ENCODE measurements at regions not wholly inside any gene's neighbourhood (a gene's known extent, or its start where the extent isn't known, plus 50 kb on each side); places are given as distances from the start of the nearest gene placed in this dataset.
"Not testable (repeated sequence)": the region's sequence is repeated elsewhere in the genome, so short reads cannot be mapped to it uniquely, and the experiment has no call there.

DNA sequence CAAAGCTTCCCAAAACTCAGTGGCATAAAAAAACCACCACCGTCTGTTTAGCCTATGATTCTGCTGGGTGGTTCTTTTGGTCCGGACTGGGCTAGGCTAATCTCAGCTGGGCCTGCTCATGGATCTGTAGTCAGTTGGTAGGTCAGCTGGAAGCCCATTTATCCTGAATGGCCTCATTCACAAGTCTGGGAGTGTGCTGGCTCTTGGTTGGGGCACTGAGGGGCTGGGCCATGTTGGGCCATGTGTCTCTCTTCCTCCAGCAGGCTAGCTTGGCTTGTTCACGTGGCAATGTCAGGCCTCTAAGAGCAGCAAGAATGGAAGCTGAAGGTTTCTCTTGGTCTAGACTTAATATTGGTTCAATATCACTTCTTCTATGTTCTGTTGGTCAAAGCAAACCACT is 95.7 kb upstream of the HS6ST1 start:
- ATAC-seq: no peak

DNA sequence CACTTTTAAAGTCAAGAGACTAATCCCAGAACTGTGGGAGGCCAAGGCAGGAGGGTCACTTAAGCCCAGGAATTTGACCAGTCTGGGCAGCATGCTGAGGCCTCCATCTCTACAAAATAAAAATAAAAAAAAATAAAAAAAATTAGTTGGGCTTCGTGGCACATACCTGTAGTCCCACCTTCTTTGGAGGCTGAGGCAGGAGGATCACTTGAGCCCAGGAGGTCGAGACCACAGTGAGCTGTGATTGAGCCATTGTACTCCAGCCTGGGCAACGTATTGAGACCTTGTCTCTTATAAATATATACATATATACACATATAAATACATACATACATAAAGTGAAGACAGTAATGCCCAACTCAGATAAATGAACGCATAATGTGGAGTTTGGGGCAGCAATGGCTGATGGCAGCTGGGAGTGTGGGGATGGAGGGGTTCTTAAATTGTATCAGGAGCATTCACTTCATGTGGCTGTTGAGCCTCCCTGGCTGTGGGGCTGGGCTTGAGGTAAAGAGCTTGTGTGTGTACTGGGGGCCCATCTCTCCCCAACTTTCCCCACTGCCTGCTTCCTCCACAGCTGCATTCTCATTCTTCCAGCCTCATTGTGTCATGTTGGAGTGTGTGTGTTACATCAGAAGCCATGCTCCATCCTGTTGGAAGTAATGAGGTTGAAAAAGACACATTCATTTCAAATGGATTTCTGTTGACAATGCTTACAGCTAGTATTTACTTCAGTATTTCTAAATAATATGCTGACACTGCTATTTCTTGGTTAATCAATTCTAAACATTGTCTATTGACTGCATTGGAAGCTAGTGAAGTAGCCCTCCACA is 96.5 kb upstream of the HS6ST1 start:
- ATAC-seq (no peak), DNase-seq (peak in 1 of 4 donors; percentile 4)
- Histone ChIP-seq H3K36me3 (no peaks in the 10 kb centered on the region), H3K4me1 (no peaks in the 10 kb centered on the region), H3K4me3 (no peak overlapping the region), H3K27me3 (no peaks in the 10 kb centered on the region), H3K27ac (no peak overlapping the region), H3K9me3 (no peaks in the 10 kb centered on the region)
- TF ChIP-seq, protein P1, sequence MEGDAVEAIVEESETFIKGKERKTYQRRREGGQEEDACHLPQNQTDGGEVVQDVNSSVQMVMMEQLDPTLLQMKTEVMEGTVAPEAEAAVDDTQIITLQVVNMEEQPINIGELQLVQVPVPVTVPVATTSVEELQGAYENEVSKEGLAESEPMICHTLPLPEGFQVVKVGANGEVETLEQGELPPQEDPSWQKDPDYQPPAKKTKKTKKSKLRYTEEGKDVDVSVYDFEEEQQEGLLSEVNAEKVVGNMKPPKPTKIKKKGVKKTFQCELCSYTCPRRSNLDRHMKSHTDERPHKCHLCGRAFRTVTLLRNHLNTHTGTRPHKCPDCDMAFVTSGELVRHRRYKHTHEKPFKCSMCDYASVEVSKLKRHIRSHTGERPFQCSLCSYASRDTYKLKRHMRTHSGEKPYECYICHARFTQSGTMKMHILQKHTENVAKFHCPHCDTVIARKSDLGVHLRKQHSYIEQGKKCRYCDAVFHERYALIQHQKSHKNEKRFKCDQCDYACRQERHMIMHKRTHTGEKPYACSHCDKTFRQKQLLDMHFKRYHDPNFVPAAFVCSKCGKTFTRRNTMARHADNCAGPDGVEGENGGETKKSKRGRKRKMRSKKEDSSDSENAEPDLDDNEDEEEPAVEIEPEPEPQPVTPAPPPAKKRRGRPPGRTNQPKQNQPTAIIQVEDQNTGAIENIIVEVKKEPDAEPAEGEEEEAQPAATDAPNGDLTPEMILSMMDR (IDR thresholded peaks at IDR 0.05): no peak
- intact Hi-C loops (cut with DNase I): no loop called here

More for the DNA sequence above, 95.7 kb upstream of the HS6ST1 start:
- peak in 1 of 4 donors; percentile 16 for DNase-seq
- H3K27ac ChIP-seq: no peak overlapping the region
- intact Hi-C loops (cut with DNase I): no loop called here
- H3K9me3 ChIP-seq: no peaks in the 10 kb centered on the region
- TF ChIP-seq, protein P1 (IDR thresholded peaks at IDR 0.05): no peak
- H3K36me3 ChIP-seq: no peaks in the 10 kb centered on the region
- no peaks in the 10 kb centered on the region for H3K27me3 ChIP-seq
- no peaks in the 10 kb centered on the region for H3K4me1 ChIP-seq
- H3K4me3 ChIP-seq: no peak overlapping the region

DNA sequence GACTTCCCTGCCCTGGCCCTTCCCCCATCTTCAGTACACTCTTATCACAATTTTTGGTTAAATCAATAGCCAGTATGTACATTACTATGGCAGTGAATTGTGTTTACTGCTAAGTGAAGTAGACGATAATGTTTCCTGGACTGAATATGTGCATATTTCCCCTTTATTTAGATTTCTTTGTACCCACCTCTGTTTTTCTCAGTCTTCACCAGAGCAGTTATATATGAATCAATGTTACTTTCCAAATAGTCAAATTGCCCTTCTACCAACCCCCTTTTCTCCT is 97.1 kb upstream of the HS6ST1 start:
- H3K36me3 ChIP-seq: no peaks in the 10 kb centered on the region
- no peaks in the 10 kb centered on the region for H3K27me3 ChIP-seq
- ATAC-seq (no peak), DNase-seq (no peak)
- intact Hi-C loops (cut with DNase I): no loop called here
- H3K4me1 ChIP-seq: no peaks in the 10 kb centered on the region
- TF ChIP-seq, protein P1 (IDR thresholded peaks at IDR 0.05): no peak
- no peak overlapping the region for H3K27ac ChIP-seq
- H3K4me3 ChIP-seq: no peak overlapping the region
- no peaks in the 10 kb centered on the region for H3K9me3 ChIP-seq

DNA sequence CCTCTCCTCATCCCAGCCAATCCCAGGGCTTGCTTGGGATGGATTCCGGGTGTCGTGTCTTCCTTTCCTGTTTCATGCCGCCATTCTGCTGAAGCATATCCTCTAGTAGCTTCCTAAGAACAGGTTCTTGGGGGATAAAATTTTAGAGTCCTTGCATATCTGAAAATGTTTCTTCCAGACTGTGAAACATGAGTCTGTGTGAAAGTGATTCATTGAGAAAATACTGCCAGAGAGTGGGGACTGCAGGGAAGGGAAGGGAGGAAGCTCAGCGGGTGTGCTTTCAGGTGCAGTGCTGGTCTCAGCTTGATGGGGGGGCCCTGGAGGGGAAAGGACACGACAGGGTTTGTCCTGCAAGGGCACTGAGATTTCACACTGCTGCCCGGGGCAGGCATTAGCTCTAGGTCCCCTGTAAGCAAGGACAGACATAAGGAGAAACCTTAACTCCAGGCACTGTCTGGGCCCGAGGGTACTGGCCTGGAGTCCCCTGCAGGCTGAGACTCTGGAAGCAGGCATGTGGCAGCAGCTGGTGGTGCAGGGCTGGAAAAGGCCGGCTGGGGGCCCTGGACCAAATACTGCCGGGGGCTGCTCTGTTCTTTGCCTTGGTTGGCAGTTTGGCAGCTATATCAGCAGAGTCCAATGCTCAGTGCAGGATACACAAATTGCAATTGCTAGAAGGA is 97.6 kb upstream of the HS6ST1 start:
- ATAC-seq: no peak
- Histone ChIP-seq H3K27me3 (no peaks in the 10 kb centered on the region), H3K4me3 (no peak overlapping the region), H3K4me1 (no peaks in the 10 kb centered on the region), H3K36me3 (no peaks in the 10 kb centered on the region), H3K27ac (no peak overlapping the region), H3K9me3 (no peaks in the 10 kb centered on the region)
- DNase-seq: peak in 1 of 4 donors; percentile 12
- intact Hi-C loops (cut with DNase I): no loop called here
- TF ChIP-seq, protein P1 (IDR thresholded peaks at IDR 0.05): no peak

DNA sequence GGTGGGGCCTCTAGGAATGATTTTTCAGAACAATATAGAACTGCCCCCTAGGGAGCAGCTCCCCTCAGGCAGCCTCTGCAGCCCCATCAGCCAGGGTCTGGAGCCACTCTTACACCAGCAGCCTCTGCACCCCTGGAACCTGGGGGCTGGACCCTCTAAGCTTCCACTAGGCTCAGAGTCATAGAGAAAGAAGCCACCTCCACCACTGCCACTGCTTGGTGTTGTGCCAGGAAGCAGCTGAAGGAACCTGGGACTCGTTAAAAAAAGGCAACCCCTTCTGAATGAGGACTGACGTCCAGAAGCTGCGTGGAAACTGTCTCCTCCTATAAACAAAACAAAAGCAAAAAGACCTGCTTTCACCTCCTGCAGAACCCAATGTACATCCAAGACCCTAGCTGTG is 98.1 kb upstream of the HS6ST1 start:
- TF ChIP-seq, protein P1 (IDR thresholded peaks at IDR 0.05): no peak
- Histone ChIP-seq H3K27me3 (no peaks in the 10 kb centered on the region), H3K4me1 (no peaks in the 10 kb centered on the region), H3K9me3 (no peaks in the 10 kb centered on the region), H3K27ac (no peak overlapping the region), H3K36me3 (no peaks in the 10 kb centered on the region), H3K4me3 (no peak overlapping the region)
- DNase-seq (peak in 1 of 4 donors; percentile 6), ATAC-seq (no peak)
- intact Hi-C loops (cut with DNase I): no loop called here

DNA sequence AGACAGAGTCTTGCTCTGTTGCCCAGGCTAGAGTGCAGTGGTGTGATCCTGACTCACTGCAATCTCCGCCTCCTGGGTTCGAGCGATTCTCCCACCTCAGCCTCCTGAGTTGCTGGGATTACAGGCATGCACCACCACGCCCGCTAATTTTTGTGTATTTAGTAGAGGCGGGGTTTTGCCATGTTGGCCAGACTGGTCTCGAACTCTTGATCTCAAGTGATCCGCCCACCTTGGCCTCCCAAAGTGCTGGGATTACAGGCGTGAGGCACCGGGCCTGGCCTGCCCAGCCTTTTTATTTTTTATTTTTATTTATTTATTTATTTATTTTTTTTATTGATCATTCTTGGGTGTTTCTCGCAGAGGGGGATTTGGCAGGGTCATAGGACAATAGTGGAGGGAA is 98.6 kb upstream of the HS6ST1 start:
- H3K4me3 ChIP-seq; H3K9me3 ChIP-seq; ATAC-seq; intact Hi-C loops (cut with DNase I); H3K4me1 ChIP-seq; H3K27ac ChIP-seq; H3K36me3 ChIP-seq; H3K27me3 ChIP-seq: not testable (repeated sequence)
- DNase-seq: peak in 1 of 4 donors; percentile 9
